ENCODE measurements at regions not wholly inside any gene's neighbourhood (a gene's known extent, or its start where the extent isn't known, plus 50 kb on each side); places are given as distances from the start of the nearest gene placed in this dataset.

- TF ChIP-seq CTCF (IDR thresholded peaks at IDR 0.05) (no peak), POLR2A (IDR thresholded peaks at IDR 0.05) (no peak), POLR2AphosphoS5 (IDR thresholded peaks at IDR 0.05; ENCODE audit: insufficient read depth in 1 of 2, low read depth in 1 of 2) (no peak)
Observed at GRCh38 chr6:44706011-44706410, 318.5 kb downstream of the CDC5L start.

All from vagina (tissue), 2 donors.